NB4 (cell line): ENCODE measurements at regions not wholly inside any gene's neighbourhood (a gene's known extent, or its start where the extent isn't known, plus 50 kb on each side); places are given as distances from the start of the nearest gene placed in this dataset.

Experiments used
- MYC ChIP-seq: IDR thresholded peaks from 2 replicates; pipeline ENCODE4 v1.6.1; 2011; ENCODE audit warnings: low read depth, low read length
- POLR2A ChIP-seq: IDR thresholded peaks from 2 replicates; pipeline ENCODE4 v1.6.1; 2011; ENCODE audit warnings: mild to moderate bottlenecking; ENCODE audit not compliant: insufficient read length; ENCODE audit errors: extremely low read depth
- TF ChIP-seq, protein P1 (sequence below): IDR thresholded peaks from one replicate; pipeline ENCODE4 v1.5.1; 2012; ENCODE audit warnings: low read depth, low read length
- TF ChIP-seq, protein P2 (sequence below): IDR thresholded peaks from 2 replicates; pipeline ENCODE4 v1.6.1; 2011; ENCODE audit warnings: low read depth, low read length

DNA sequence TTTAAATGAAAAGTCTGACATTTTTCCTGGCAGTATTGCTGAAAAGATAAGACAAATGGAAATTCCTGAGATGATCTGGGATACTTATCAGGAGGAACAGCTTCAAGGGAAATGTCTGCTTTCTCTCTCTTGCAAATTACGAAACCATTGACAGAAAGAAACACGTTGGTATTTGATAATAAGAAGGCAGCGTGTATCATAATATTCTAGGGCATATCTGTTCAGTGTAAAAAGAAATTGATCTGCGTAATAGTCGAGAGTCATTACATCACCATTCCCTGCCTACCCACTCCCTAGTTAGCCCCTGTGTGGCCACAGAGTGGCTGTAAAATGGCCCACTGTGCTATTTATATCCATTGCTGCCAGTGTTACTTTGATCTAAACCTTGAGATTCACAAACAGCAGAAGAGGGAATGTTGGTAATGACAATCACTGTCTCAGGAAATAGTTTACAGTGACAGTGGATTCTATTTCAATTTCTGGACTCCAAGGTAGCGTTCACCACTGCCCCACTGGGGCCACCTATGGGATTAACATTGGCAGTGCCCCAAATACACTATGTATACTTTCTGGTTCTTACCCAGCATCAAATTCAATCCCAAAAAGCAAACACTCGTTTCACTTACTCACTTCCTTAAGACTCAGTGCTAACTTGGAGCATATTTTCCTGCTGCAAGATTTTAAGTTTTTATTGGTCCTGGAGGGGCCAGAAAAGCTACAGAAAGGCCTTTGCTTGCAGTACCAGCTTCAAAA is 133.4 kb upstream of the GAS1 start:
- TF ChIP-seq, protein P1, sequence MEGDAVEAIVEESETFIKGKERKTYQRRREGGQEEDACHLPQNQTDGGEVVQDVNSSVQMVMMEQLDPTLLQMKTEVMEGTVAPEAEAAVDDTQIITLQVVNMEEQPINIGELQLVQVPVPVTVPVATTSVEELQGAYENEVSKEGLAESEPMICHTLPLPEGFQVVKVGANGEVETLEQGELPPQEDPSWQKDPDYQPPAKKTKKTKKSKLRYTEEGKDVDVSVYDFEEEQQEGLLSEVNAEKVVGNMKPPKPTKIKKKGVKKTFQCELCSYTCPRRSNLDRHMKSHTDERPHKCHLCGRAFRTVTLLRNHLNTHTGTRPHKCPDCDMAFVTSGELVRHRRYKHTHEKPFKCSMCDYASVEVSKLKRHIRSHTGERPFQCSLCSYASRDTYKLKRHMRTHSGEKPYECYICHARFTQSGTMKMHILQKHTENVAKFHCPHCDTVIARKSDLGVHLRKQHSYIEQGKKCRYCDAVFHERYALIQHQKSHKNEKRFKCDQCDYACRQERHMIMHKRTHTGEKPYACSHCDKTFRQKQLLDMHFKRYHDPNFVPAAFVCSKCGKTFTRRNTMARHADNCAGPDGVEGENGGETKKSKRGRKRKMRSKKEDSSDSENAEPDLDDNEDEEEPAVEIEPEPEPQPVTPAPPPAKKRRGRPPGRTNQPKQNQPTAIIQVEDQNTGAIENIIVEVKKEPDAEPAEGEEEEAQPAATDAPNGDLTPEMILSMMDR: no peak
- TF ChIP-seq POLR2A (no peak), MYC (no peak)
- TF ChIP-seq, protein P2, sequence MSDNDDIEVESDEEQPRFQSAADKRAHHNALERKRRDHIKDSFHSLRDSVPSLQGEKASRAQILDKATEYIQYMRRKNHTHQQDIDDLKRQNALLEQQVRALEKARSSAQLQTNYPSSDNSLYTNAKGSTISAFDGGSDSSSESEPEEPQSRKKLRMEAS: no peak
